ENCODE measurements at regions not wholly inside any gene's neighbourhood (a gene's known extent, or its start where the extent isn't known, plus 50 kb on each side); places are given as distances from the start of the nearest gene placed in this dataset.

DNA sequence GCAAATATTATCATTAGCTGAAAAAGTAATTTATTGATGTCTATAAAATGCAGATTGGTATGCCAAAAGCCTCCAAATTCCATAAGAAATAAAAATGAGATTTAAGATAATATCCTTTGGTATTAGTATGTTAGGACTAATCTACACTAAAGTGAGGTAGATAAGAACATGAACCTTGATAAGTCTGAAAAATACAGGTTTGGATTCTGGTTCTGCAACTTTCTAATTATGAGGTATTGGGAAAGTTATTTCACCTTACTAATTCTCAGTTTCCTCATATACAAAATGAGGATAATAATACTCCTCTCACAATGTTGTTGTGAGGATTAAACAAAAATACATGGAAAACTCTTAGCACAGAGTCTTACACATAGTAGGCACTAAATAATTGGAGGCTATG is 300.1 kb downstream of the NNT start:
- TF ChIP-seq, protein P1, sequence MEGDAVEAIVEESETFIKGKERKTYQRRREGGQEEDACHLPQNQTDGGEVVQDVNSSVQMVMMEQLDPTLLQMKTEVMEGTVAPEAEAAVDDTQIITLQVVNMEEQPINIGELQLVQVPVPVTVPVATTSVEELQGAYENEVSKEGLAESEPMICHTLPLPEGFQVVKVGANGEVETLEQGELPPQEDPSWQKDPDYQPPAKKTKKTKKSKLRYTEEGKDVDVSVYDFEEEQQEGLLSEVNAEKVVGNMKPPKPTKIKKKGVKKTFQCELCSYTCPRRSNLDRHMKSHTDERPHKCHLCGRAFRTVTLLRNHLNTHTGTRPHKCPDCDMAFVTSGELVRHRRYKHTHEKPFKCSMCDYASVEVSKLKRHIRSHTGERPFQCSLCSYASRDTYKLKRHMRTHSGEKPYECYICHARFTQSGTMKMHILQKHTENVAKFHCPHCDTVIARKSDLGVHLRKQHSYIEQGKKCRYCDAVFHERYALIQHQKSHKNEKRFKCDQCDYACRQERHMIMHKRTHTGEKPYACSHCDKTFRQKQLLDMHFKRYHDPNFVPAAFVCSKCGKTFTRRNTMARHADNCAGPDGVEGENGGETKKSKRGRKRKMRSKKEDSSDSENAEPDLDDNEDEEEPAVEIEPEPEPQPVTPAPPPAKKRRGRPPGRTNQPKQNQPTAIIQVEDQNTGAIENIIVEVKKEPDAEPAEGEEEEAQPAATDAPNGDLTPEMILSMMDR (IDR thresholded peaks at IDR 0.05), result no peak
- no peak for TF ChIP-seq POLR2A (IDR thresholded peaks at IDR 0.05)
